IMR-90 (cell line): ENCODE measurements at regions not wholly inside any gene's neighbourhood (a gene's known extent, or its start where the extent isn't known, plus 50 kb on each side); places are given as distances from the start of the nearest gene placed in this dataset.

Experiments used
- ATAC-seq: fragments of 200-7000 bp; cut with Tn5 transposase; 2 replicates; pipeline ENCODE4 v1.9.1; 2020; ENCODE audit warnings: low read depth, mild to moderate bottlenecking, moderate library complexity
- BruUV-seq: library from RNA; stranded (reverse); fragments of 400-500 nt; replicated peaks from 2 replicates; lab custom pipeline; 2021; lab: Mats Ljungman, UMichigan
- CTCF ChIA-PET: fragments of 300-600 bp; formaldehyde crosslinking; extraction: SDS; loops from one replicate; lab custom pipeline; 2021; ENCODE audit warnings: antibody characterized with exemption; lab: Yijun Ruan, JAX
- POLR2A ChIA-PET: fragments of 300-600 bp; sonication (Branson Sonifier 250); formaldehyde crosslinking; loops from one replicate; lab custom pipeline; 2022; ENCODE audit warnings: antibody characterized with exemption; ENCODE audit not compliant: unreplicated experiment; lab: Charles Lee
- DNase-seq: peaks from one replicate; pipeline ENCODE4 v3.0.0; 2013
- H2AFZ ChIP-seq: replicated peaks from 2 replicates; pipeline ENCODE3; 2013; ENCODE audit warnings: low read length, mild to moderate bottlenecking; ENCODE audit not compliant: poor library complexity
- H2AK5ac ChIP-seq: 2 replicates; pipeline ENCODE4 v1.6.1; 2013; ENCODE audit warnings: low read depth, low read length, inconsistent platforms
- H2AK9ac ChIP-seq: replicated peaks from 2 replicates; pipeline ENCODE3; 2013; ENCODE audit warnings: mild to moderate bottlenecking, low read depth, low read length, moderate library complexity; ENCODE audit not compliant: poor library complexity
- H2BK120ac ChIP-seq: 2 replicates; pipeline ENCODE4 v1.6.1; 2013; ENCODE audit warnings: low read depth, low read length, inconsistent platforms
- H2BK15ac ChIP-seq: 3 replicates; pipeline ENCODE4 v1.6.1; 2013; ENCODE audit warnings: low read depth, low read length, inconsistent platforms
- H2BK20ac ChIP-seq: 2 replicates; pipeline ENCODE4 v1.6.1; 2013; ENCODE audit warnings: low read depth, mild to moderate bottlenecking, inconsistent platforms, low read length, moderate library complexity
- H2BK5ac ChIP-seq: 2 replicates; pipeline ENCODE4 v1.6.1; 2013; ENCODE audit warnings: mild to moderate bottlenecking, low read depth, low read length, inconsistent platforms; ENCODE audit not compliant: poor library complexity, severe bottlenecking
- H3K14ac ChIP-seq: replicated peaks from 2 replicates; pipeline ENCODE4 v1.6.1; 2013; ENCODE audit warnings: low read depth, low read length, inconsistent platforms
- H3K18ac ChIP-seq: 2 replicates; pipeline ENCODE4 v1.6.1; 2013; ENCODE audit warnings: low read depth, low read length, control low read depth
- H3K23ac ChIP-seq: 2 replicates; pipeline ENCODE4 v1.6.1; 2013; ENCODE audit warnings: low read depth, low read length, inconsistent platforms
- H3K27ac ChIP-seq: 2 replicates; pipeline ENCODE4 v1.5.1; 2013; ENCODE audit warnings: mild to moderate bottlenecking, control low read depth, low read length; ENCODE audit not compliant: insufficient read depth
- H3K27me3 ChIP-seq: 2 replicates; pipeline ENCODE4 v1.6.1; 2013; ENCODE audit warnings: low read length; ENCODE audit not compliant: control insufficient read depth, insufficient read depth
- H3K36me3 ChIP-seq: 2 replicates; pipeline ENCODE4 v1.6.1; 2013; ENCODE audit warnings: low read length, mixed read lengths; ENCODE audit not compliant: control insufficient read depth, insufficient read depth
- H3K4ac ChIP-seq: 2 replicates; pipeline ENCODE4 v1.6.1; 2013; ENCODE audit warnings: low read depth, low read length, inconsistent platforms
- H3K4me1 ChIP-seq: 2 replicates; pipeline ENCODE4 v1.6.1; 2013; ENCODE audit warnings: low read length, mixed read lengths; ENCODE audit not compliant: control insufficient read depth, insufficient read depth
- H3K4me2 ChIP-seq: 2 replicates; pipeline ENCODE4 v1.6.1; 2013; ENCODE audit warnings: low read depth, mild to moderate bottlenecking, control low read depth, low read length, moderate library complexity
- H3K4me3 ChIP-seq: 2 replicates; pipeline ENCODE4 v1.5.1; 2013; ENCODE audit warnings: low read depth, mild to moderate bottlenecking, control low read depth, low read length, moderate library complexity; ENCODE audit not compliant: insufficient read depth
- H3K56ac ChIP-seq: 2 replicates; pipeline ENCODE4 v1.6.1; 2013; ENCODE audit warnings: low read length, inconsistent platforms; ENCODE audit not compliant: insufficient read depth; ENCODE audit errors: extremely low read depth
- H3K79me1 ChIP-seq, 2 experiments: 2 replicates each; pipeline ENCODE4 v1.6.1; 2013; ENCODE audit warnings: low read length in 2 of 2, inconsistent platforms in 1 of 2, low read depth in 1 of 2
- H3K9ac ChIP-seq: 2 replicates; pipeline ENCODE4 v1.6.1; 2013; ENCODE audit warnings: low read depth, low read length, control low read depth
- H3K9me1 ChIP-seq: 2 replicates; pipeline ENCODE4 v1.6.1; 2013; ENCODE audit warnings: low read length, inconsistent platforms; ENCODE audit not compliant: insufficient read depth
- H3K9me3 ChIP-seq: 2 replicates; pipeline ENCODE4 v1.6.1; 2013; ENCODE audit warnings: low read length; ENCODE audit not compliant: control insufficient read depth, insufficient read depth
- H4K20me1 ChIP-seq: 2 replicates; pipeline ENCODE4 v1.6.1; 2013; ENCODE audit warnings: low read length, inconsistent platforms; ENCODE audit not compliant: insufficient read depth
- H4K5ac ChIP-seq: 2 replicates; pipeline ENCODE4 v1.6.1; 2013; ENCODE audit warnings: mild to moderate bottlenecking, low read depth, low read length, control low read depth
- H4K8ac ChIP-seq, 2 experiments: 2 replicates each; pipeline ENCODE4 v1.6.1; 2013; ENCODE audit warnings: low read depth in 2 of 2, low read length in 2 of 2, control low read depth in 1 of 2, inconsistent platforms in 1 of 2
- H4K91ac ChIP-seq: 2 replicates; pipeline ENCODE4 v1.6.1; 2013; ENCODE audit warnings: low read depth, low read length, inconsistent platforms; ENCODE audit not compliant: insufficient read depth
- BHLHE40 ChIP-seq: fragments of 150-350 bp; IDR thresholded peaks from 2 replicates; pipeline ENCODE4 v1.6.1; 2016; ENCODE audit warnings: mild to moderate bottlenecking, low read depth, low read length
- CEBPB ChIP-seq: IDR thresholded peaks from 2 replicates; pipeline ENCODE4 v1.6.1; 2012; ENCODE audit warnings: low read depth, low read length, improper control_type of control experiment
- CHD1 ChIP-seq: IDR thresholded peaks from 2 replicates; pipeline ENCODE4 v1.6.1; 2012; ENCODE audit warnings: low read depth, low read length, improper control_type of control experiment
- CTCF ChIP-seq: conservative IDR thresholded peaks from 2 replicates; pipeline ENCODE4 v1.5.1; 2012; ENCODE audit warnings: mild to moderate bottlenecking, low read depth, low read length, improper control_type of control experiment
- ELK1 ChIP-seq: fragments of 150-350 bp; IDR thresholded peaks from 2 replicates; pipeline ENCODE4 v1.6.1; 2016; ENCODE audit warnings: low read depth, mild to moderate bottlenecking, low read length, moderate library complexity, borderline replicate concordance
- FOS ChIP-seq: fragments of 150-350 bp; IDR thresholded peaks from 2 replicates; pipeline ENCODE4 v1.6.1; 2016; ENCODE audit warnings: low read depth, low read length
- MAFK ChIP-seq: IDR thresholded peaks from 2 replicates; pipeline ENCODE4 v1.6.1; 2012; ENCODE audit warnings: low read depth, low read length, improper control_type of control experiment
- MAZ ChIP-seq: IDR thresholded peaks from 2 replicates; pipeline ENCODE4 v1.6.1; 2012; ENCODE audit warnings: low read depth, mild to moderate bottlenecking, low read length, improper control_type of control experiment, moderate library complexity, borderline replicate concordance
- MXI1 ChIP-seq: IDR thresholded peaks from 2 replicates; pipeline ENCODE4 v1.6.1; 2012; ENCODE audit warnings: low read depth, mild to moderate bottlenecking, low read length, moderate library complexity, borderline replicate concordance
- NFE2L2 ChIP-seq: fragments of 150-350 bp; IDR thresholded peaks from 2 replicates; pipeline ENCODE4 v1.6.1; 2016; ENCODE audit warnings: low read depth, mild to moderate bottlenecking, low read length
- POLR2A ChIP-seq: IDR thresholded peaks from 2 replicates; pipeline ENCODE4 v1.6.1; 2012; ENCODE audit warnings: mild to moderate bottlenecking, low read depth, low read length
- RAD21 ChIP-seq: IDR thresholded peaks from 2 replicates; pipeline ENCODE4 v1.6.1; 2012; ENCODE audit warnings: low read length, improper control_type of control experiment
- RCOR1 ChIP-seq: IDR thresholded peaks from 2 replicates; pipeline ENCODE4 v1.6.1; 2012; ENCODE audit warnings: mild to moderate bottlenecking, low read length, improper control_type of control experiment; ENCODE audit not compliant: insufficient replicate concordance
- RFX5 ChIP-seq: IDR thresholded peaks from 2 replicates; pipeline ENCODE4 v1.8.0; 2012; ENCODE audit warnings: low read depth, mild to moderate bottlenecking, low read length, moderate library complexity
- SMC3 ChIP-seq: fragments of 150-350 bp; IDR thresholded peaks from 2 replicates; pipeline ENCODE4 v1.6.1; 2016; ENCODE audit warnings: low read depth, mild to moderate bottlenecking, antibody characterized with exemption, low read length, moderate library complexity
- USF2 ChIP-seq: fragments of 150-350 bp; IDR thresholded peaks from 2 replicates; pipeline ENCODE4 v1.6.1; 2017; ENCODE audit warnings: mild to moderate bottlenecking, antibody characterized with exemption, low read length, low read depth
- WGBS, 2 experiments: methylation state at CpG; one replicate each; pipeline versions ENCODE4 v1.1.5 to v1.1.7; 2013; ENCODE audit warnings: missing lambda C conversion rate in 2 of 2; ENCODE audit not compliant: insufficient read length in 1 of 2; ENCODE audit errors: extremely low coverage in 2 of 2; 5-methylcytosine and 5-hydroxymethylcytosine counted together
- dilution Hi-C: fragments of 300-500 bp; cut with HindIII; formaldehyde crosslinking; loops from one replicate; pipeline ENCODE4 v1.14.3; 2018; ENCODE audit warnings: low sequenced_read_pairs; ENCODE audit not compliant: unreplicated experiment
- in situ Hi-C: fragments of 300-500 bp; cut with MboI; formaldehyde crosslinking; loops from 3 replicates; pipeline ENCODE4 v1.14.3; 2019; ENCODE audit warnings: low sequenced_read_pairs, inconsistent platforms, mixed read lengths
- intact Hi-C: fragments of 100-400 bp; cut with micrococcal nuclease; formaldehyde crosslinking; loops from 2 replicates; pipeline ENCODE4 v1.10.0; 2022

- Histone ChIP-seq H4K8ac (no peak overlapping the region), H2BK20ac (no peak overlapping the region), H3K56ac (no peak overlapping the region), H3K23ac (no peak overlapping the region), H3K9me1 (no peaks in the 10 kb centered on the region), H2BK5ac (no peak overlapping the region), H3K9me3 (no peaks in the 10 kb centered on the region), H3K18ac (no peak overlapping the region), H3K36me3 (no peaks in the 10 kb centered on the region), H2BK15ac (no peak overlapping the region), H2BK120ac (no peak overlapping the region), H2AK5ac (no peak overlapping the region), H3K4me2 (no peak overlapping the region), H4K91ac (no peak overlapping the region), H4K5ac (no peak overlapping the region), H3K9ac (no peak overlapping the region), H3K27ac (no peak overlapping the region), H3K79me1 (no peaks in the 10 kb centered on the region), H3K14ac (no peak overlapping the region), H4K20me1 (no peaks in the 10 kb centered on the region), H3K4ac (no peak overlapping the region), H2AK9ac (no peak overlapping the region), H3K27me3 (no peaks in the 10 kb centered on the region), H2AFZ (no peak overlapping the region), H3K4me1 (no peaks in the 10 kb centered on the region), H3K4me3 (no peak overlapping the region)
- intact Hi-C loops (no loop called here), dilution Hi-C loops (no loop called here), in situ Hi-C loops (no loop called here)
- DNase-seq (no peak), ATAC-seq (no peak)
- POLR2A ChIA-PET, result no interaction called here
- no TSS peak for BruUV-seq
- TF ChIP-seq CTCF, result no peak
- no peak for TF ChIP-seq MXI1
- TF ChIP-seq FOS, result no peak
- TF ChIP-seq ELK1, result no peak
- TF ChIP-seq MAFK, result no peak
- no peak for TF ChIP-seq USF2
- TF ChIP-seq POLR2A, result no peak
- TF ChIP-seq RAD21, result no peak
- no peak for TF ChIP-seq RFX5
- no peak for TF ChIP-seq CHD1
- no peak for TF ChIP-seq BHLHE40
- no peak for TF ChIP-seq NFE2L2
- no peak for TF ChIP-seq MAZ
- no peak for TF ChIP-seq CEBPB
- TF ChIP-seq RCOR1, result no peak
- no peak for TF ChIP-seq SMC3
- CTCF ChIA-PET, result no interaction called here
- no CpG with 5 or more reads among the region's 4 CpGs for WGBS, 2 experiments
Measured at GRCh38 chr5:100694100-100694499, 158.9 kb downstream of the FAM174A start.
